Activated T-cell treated with anti-CD3 and anti-CD28 coated beads, Interleukin-2, amount 50 U/mL, for 4 hours (primary cell): ENCODE measurements at regions not wholly inside any gene's neighbourhood (a gene's known extent, or its start where the extent isn't known, plus 50 kb on each side); places are given as distances from the start of the nearest gene placed in this dataset.
"Not testable (repeated sequence)": the region's sequence is repeated elsewhere in the genome, so short reads cannot be mapped to it uniquely, and the experiment has no call there.

Source experiments
- ATAC-seq, 2 donors: fragments of 200-7000 bp; cut with Tn5 transposase; one replicate each; pipeline ENCODE4 v1.10.0; 2021
- DNase-seq: peaks from one replicate; pipeline ENCODE4 v3.0.0-alpha.2; 2020
- H3K27me3 Mint-ChIP-seq: one replicate; pipeline ENCODE4 v1.8.0; 2021; ENCODE audit warnings: low read depth, mixed read lengths
- H3K36me3 Mint-ChIP-seq: one replicate; pipeline ENCODE4 v1.8.0; 2022; ENCODE audit warnings: mixed read lengths; ENCODE audit not compliant: insufficient read depth
- H3K4me1 Mint-ChIP-seq: one replicate; pipeline ENCODE4 v1.8.0; 2021; ENCODE audit warnings: low read depth, mixed read lengths
- H3K4me3 Mint-ChIP-seq: one replicate; pipeline ENCODE4 v1.8.0; 2021; ENCODE audit warnings: mild to moderate bottlenecking, moderate library complexity, mixed read lengths
- H3K9me3 Mint-ChIP-seq: one replicate; pipeline ENCODE4 v1.8.0; 2021; ENCODE audit warnings: mixed read lengths

- Mint-ChIP-seq H3K9me3 (no peaks in the 10 kb centered on the region), H3K4me1 (no peaks in the 10 kb centered on the region), H3K27me3 (no peaks in the 10 kb centered on the region), H3K4me3 (no peak overlapping the region), H3K36me3 (no peaks in the 10 kb centered on the region)
- no peak for DNase-seq
- no peak for ATAC-seq
These were observed 297.3 kb downstream of the CYRIA start for GRCh38 chr2:16368328-16368727.

GRCh38 chr2:16365366-16365765 is 300.3 kb downstream of the CYRIA start:
- no peaks in the 10 kb centered on the region for H3K27me3 Mint-ChIP-seq
- H3K9me3 Mint-ChIP-seq, result no peaks in the 10 kb centered on the region
- no peak overlapping the region for H3K4me3 Mint-ChIP-seq
- H3K4me1 Mint-ChIP-seq, result no peaks in the 10 kb centered on the region
- ATAC-seq, result no peak
- no peak for DNase-seq
- H3K36me3 Mint-ChIP-seq, result no peaks in the 10 kb centered on the region

- no peaks in the 10 kb centered on the region for H3K4me1 Mint-ChIP-seq
- no peaks in the 10 kb centered on the region for H3K36me3 Mint-ChIP-seq
- no peaks in the 10 kb centered on the region for H3K27me3 Mint-ChIP-seq
- DNase-seq, result no peak
- no peaks in the 10 kb centered on the region for H3K9me3 Mint-ChIP-seq
- ATAC-seq, result no peak
- H3K4me3 Mint-ChIP-seq, result no peak overlapping the region
These were observed 302.1 kb downstream of the CYRIA start for GRCh38 chr2:16363581-16363980.

GRCh38 chr2:16362611-16363010 is 303.0 kb downstream of the CYRIA start:
- Mint-ChIP-seq H3K9me3 (no peaks in the 10 kb centered on the region), H3K4me1 (no peaks in the 10 kb centered on the region), H3K36me3 (no peaks in the 10 kb centered on the region), H3K4me3 (no peak overlapping the region), H3K27me3 (no peaks in the 10 kb centered on the region)
- no peak for DNase-seq
- ATAC-seq, result no peak

- DNase-seq (no peak), ATAC-seq (no peak)
- no peaks in the 10 kb centered on the region for H3K4me1 Mint-ChIP-seq
- no peaks in the 10 kb centered on the region for H3K9me3 Mint-ChIP-seq
- no peak overlapping the region for H3K4me3 Mint-ChIP-seq
- no peaks in the 10 kb centered on the region for H3K27me3 Mint-ChIP-seq
- H3K36me3 Mint-ChIP-seq, result no peaks in the 10 kb centered on the region
These were observed 304.2 kb downstream of the CYRIA start for GRCh38 chr2:16361261-16361995.

GRCh38 chr2:16359961-16360360 is 305.7 kb downstream of the CYRIA start:
- DNase-seq, result no peak
- no peak for ATAC-seq
- Mint-ChIP-seq H3K9me3 (no peaks in the 10 kb centered on the region), H3K4me3 (no peak overlapping the region), H3K27me3 (no peaks in the 10 kb centered on the region), H3K4me1 (no peaks in the 10 kb centered on the region), H3K36me3 (no peaks in the 10 kb centered on the region)

GRCh38 chr2:16357188-16357587 is 308.4 kb downstream of the CYRIA start:
- ATAC-seq (no peak), DNase-seq (no peak)
- Mint-ChIP-seq H3K27me3 (no peaks in the 10 kb centered on the region), H3K4me1 (no peaks in the 10 kb centered on the region), H3K36me3 (no peaks in the 10 kb centered on the region), H3K9me3 (no peaks in the 10 kb centered on the region), H3K4me3 (no peak overlapping the region)

GRCh38 chr2:16351541-16351940 is 314.1 kb downstream of the CYRIA start:
- ATAC-seq, result no peak
- Mint-ChIP-seq H3K27me3 (no peaks in the 10 kb centered on the region), H3K9me3 (peaks cover 6% of the 10 kb centered on the region), H3K4me1 (no peaks in the 10 kb centered on the region), H3K36me3 (no peaks in the 10 kb centered on the region), H3K4me3 (no peak overlapping the region)
- DNase-seq, result no peak

- Mint-ChIP-seq H3K27me3 (no peaks in the 10 kb centered on the region), H3K36me3 (no peaks in the 10 kb centered on the region), H3K4me1 (no peaks in the 10 kb centered on the region), H3K9me3 (peaks cover 6% of the 10 kb centered on the region), H3K4me3 (no peak overlapping the region)
- no peak for ATAC-seq
- no peak for DNase-seq
These were observed 314.5 kb downstream of the CYRIA start for GRCh38 chr2:16351137-16351536.

- H3K4me3 Mint-ChIP-seq, result no peak overlapping the region
- no peak for ATAC-seq
- no peaks in the 10 kb centered on the region for H3K36me3 Mint-ChIP-seq
- H3K27me3 Mint-ChIP-seq, result no peaks in the 10 kb centered on the region
- H3K9me3 Mint-ChIP-seq, result peaks cover 6% of the 10 kb centered on the region
- no peak for DNase-seq
- no peaks in the 10 kb centered on the region for H3K4me1 Mint-ChIP-seq
These were observed 315.4 kb downstream of the CYRIA start for GRCh38 chr2:16350211-16350610.

GRCh38 chr2:16349811-16350210 is 315.8 kb downstream of the CYRIA start:
- no peak overlapping the region for H3K4me3 Mint-ChIP-seq
- DNase-seq (no peak), ATAC-seq (no peak)
- no peaks in the 10 kb centered on the region for H3K27me3 Mint-ChIP-seq
- no peaks in the 10 kb centered on the region for H3K36me3 Mint-ChIP-seq
- no peaks in the 10 kb centered on the region for H3K4me1 Mint-ChIP-seq
- H3K9me3 Mint-ChIP-seq, result peaks cover 6% of the 10 kb centered on the region

- H3K4me3 Mint-ChIP-seq, result no peak overlapping the region
- ATAC-seq (no peak), DNase-seq (no peak)
- H3K4me1 Mint-ChIP-seq, result no peaks in the 10 kb centered on the region
- H3K36me3 Mint-ChIP-seq, result no peaks in the 10 kb centered on the region
- H3K9me3 Mint-ChIP-seq, result peaks cover 6% of the 10 kb centered on the region
- no peaks in the 10 kb centered on the region for H3K27me3 Mint-ChIP-seq
These were observed 316.7 kb downstream of the CYRIA start for GRCh38 chr2:16348821-16349515.

- H3K4me1 Mint-ChIP-seq, result no peaks in the 10 kb centered on the region
- H3K4me3 Mint-ChIP-seq, result no peak overlapping the region
- no peak for ATAC-seq
- no peaks in the 10 kb centered on the region for H3K27me3 Mint-ChIP-seq
- DNase-seq, result no peak
- peaks cover 6% of the 10 kb centered on the region for H3K9me3 Mint-ChIP-seq
- H3K36me3 Mint-ChIP-seq, result no peaks in the 10 kb centered on the region
These were observed 319.0 kb downstream of the CYRIA start for GRCh38 chr2:16346671-16347070.

- H3K36me3 Mint-ChIP-seq, H3K27me3 Mint-ChIP-seq, DNase-seq, ATAC-seq, H3K4me1 Mint-ChIP-seq, H3K4me3 Mint-ChIP-seq, H3K9me3 Mint-ChIP-seq: not testable (repeated sequence)
These were observed 320.4 kb downstream of the CYRIA start for GRCh38 chr2:16345231-16345630.

- H3K4me3 Mint-ChIP-seq, result no peak overlapping the region
- H3K27me3 Mint-ChIP-seq, result no peaks in the 10 kb centered on the region
- ATAC-seq (no peak), DNase-seq (no peak)
- no peaks in the 10 kb centered on the region for H3K36me3 Mint-ChIP-seq
- H3K4me1 Mint-ChIP-seq, result no peaks in the 10 kb centered on the region
- H3K9me3 Mint-ChIP-seq, result peaks cover 19% of the 10 kb centered on the region
These were observed 326.4 kb downstream of the CYRIA start for GRCh38 chr2:16339206-16339605.
